Astrocyte (in vitro differentiated cells and primary cell): ENCODE measurements at regions not wholly inside any gene's neighbourhood (a gene's known extent, or its start where the extent isn't known, plus 50 kb on each side); places are given as distances from the start of the nearest gene placed in this dataset.
A peak's percentile ranks its signal among the peaks of the same experiment; 100 is the strongest.

Experiments
- DNase-seq: peaks from one replicate; pipeline ENCODE4 v3.0.0-alpha.2; 2010; ENCODE audit warnings: low read depth
- FAIRE-seq: peaks from 2 replicates; lab custom pipeline; 2011; peaks lifted over from hg19 to GRCh38; lab: Jason Lieb, UNC
- H2AFZ ChIP-seq: 2 replicates; pipeline ENCODE4 v1.6.0; 2012; ENCODE audit warnings: low read depth, low read length, inconsistent platforms
- H3K27ac ChIP-seq: 2 replicates; pipeline ENCODE4 v1.5.1; 2011; ENCODE audit warnings: low read depth, low read length, inconsistent platforms
- H3K27me3 ChIP-seq: 2 replicates; pipeline ENCODE4 v1.6.0; 2011; ENCODE audit warnings: low read length, inconsistent platforms; ENCODE audit not compliant: insufficient read depth
- H3K36me3 ChIP-seq: 2 replicates; pipeline ENCODE4 v1.5.1; 2011; ENCODE audit warnings: low read length, inconsistent platforms; ENCODE audit not compliant: insufficient read depth
- H3K4me1 ChIP-seq: 2 replicates; pipeline ENCODE4 v1.5.1; 2011; ENCODE audit warnings: low read length, inconsistent platforms; ENCODE audit not compliant: insufficient read depth
- H3K4me2 ChIP-seq: 2 replicates; pipeline ENCODE4 v1.6.0; 2012; ENCODE audit warnings: low read length, inconsistent platforms
- H3K4me3 ChIP-seq: 2 replicates; pipeline ENCODE4 v1.5.1; 2011; ENCODE audit warnings: low read depth, mild to moderate bottlenecking, low read length, inconsistent platforms; ENCODE audit not compliant: insufficient read depth
- H3K79me2 ChIP-seq: 2 replicates; pipeline ENCODE4 v1.6.0; 2012; ENCODE audit warnings: mild to moderate bottlenecking, low read length, inconsistent platforms; ENCODE audit not compliant: insufficient read depth
- H3K9ac ChIP-seq: 2 replicates; pipeline ENCODE4 v1.6.0; 2012; ENCODE audit warnings: mild to moderate bottlenecking, low read length, inconsistent platforms
- H3K9me3 ChIP-seq: 2 replicates; pipeline ENCODE4 v1.5.1; 2012; ENCODE audit warnings: low read depth, mild to moderate bottlenecking, low read length, inconsistent platforms; ENCODE audit not compliant: insufficient read depth
- H4K20me1 ChIP-seq: 2 replicates; pipeline ENCODE4 v1.6.0; 2012; ENCODE audit warnings: low read length, inconsistent platforms; ENCODE audit not compliant: insufficient read depth
- H3K27ac Mint-ChIP-seq: one replicate; pipeline ENCODE4 v1.8.0; 2021; ENCODE audit warnings: mild to moderate bottlenecking, mixed read lengths; ENCODE audit not compliant: unreplicated experiment
- H3K27me3 Mint-ChIP-seq: one replicate; pipeline ENCODE4 v1.8.0; 2021; ENCODE audit warnings: low read depth, mixed read lengths; ENCODE audit not compliant: unreplicated experiment
- H3K36me3 Mint-ChIP-seq: one replicate; pipeline ENCODE4 v1.8.0; 2021; ENCODE audit warnings: low read depth, mixed read lengths; ENCODE audit not compliant: unreplicated experiment
- H3K4me1 Mint-ChIP-seq: one replicate; pipeline ENCODE4 v1.8.0; 2021; ENCODE audit warnings: low read depth, mixed read lengths; ENCODE audit not compliant: unreplicated experiment
- H3K4me3 Mint-ChIP-seq: one replicate; pipeline ENCODE4 v1.8.0; 2021; ENCODE audit warnings: mild to moderate bottlenecking, moderate library complexity, mixed read lengths; ENCODE audit not compliant: unreplicated experiment
- H3K9me3 Mint-ChIP-seq: one replicate; pipeline ENCODE4 v1.8.0; 2021; ENCODE audit warnings: mild to moderate bottlenecking, mixed read lengths; ENCODE audit not compliant: unreplicated experiment
- CTCF ChIP-seq: IDR thresholded peaks from 2 replicates; pipeline ENCODE4 v1.5.1; 2011; ENCODE audit warnings: low read depth, mild to moderate bottlenecking, inconsistent platforms, low read length, moderate library complexity; ENCODE audit not compliant: insufficient read depth
- EZH2 ChIP-seq: IDR thresholded peaks from 2 replicates; pipeline ENCODE4 v1.6.1; 2012; ENCODE audit warnings: mild to moderate bottlenecking, low read length, inconsistent platforms; ENCODE audit not compliant: insufficient read depth

DNA sequence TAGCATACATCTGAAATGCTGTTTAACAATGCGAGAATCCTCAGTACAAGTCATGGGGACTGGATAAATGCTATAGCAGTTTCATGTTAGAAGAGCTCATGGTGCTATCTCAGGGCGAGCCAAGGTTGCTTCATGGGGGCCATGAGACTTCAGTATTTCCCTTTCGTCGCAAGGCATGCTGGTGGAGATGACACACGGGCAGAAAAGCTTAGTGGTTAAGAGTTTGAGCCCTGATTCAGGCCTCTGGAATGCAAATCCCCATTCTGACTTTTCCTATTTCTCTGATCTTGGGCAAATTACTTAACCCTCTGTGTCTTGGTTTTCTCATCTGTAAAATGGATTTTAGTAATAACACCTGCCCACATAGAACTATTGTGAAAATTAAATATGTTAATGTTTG lies 57.4 kb upstream of the EPHA4 start:
- H3K4me1 ChIP-seq = no peaks in the 10 kb centered on the region
- peak overlapping the region; percentile 0 for H3K4me2 ChIP-seq
- no peaks in the 10 kb centered on the region for H3K9me3 ChIP-seq
- no peak overlapping the region for H3K27ac Mint-ChIP-seq
- H3K4me1 Mint-ChIP-seq = peaks cover 8% of the 10 kb centered on the region
- TF ChIP-seq CTCF (no peak), EZH2 (no peak)
- H3K4me3 ChIP-seq = no peak overlapping the region
- peak overlapping the region; percentile 6 for H2AFZ ChIP-seq
- no peaks in the 10 kb centered on the region for H3K36me3 ChIP-seq
- no peak for FAIRE-seq
- DNase-seq = peak; percentile 88
- no peak overlapping the region for H3K9ac ChIP-seq
- no peak overlapping the region for H3K27ac ChIP-seq
- no peaks in the 10 kb centered on the region for H3K9me3 Mint-ChIP-seq
- no peaks in the 10 kb centered on the region for H3K27me3 Mint-ChIP-seq
- no peak overlapping the region for H3K4me3 Mint-ChIP-seq
- no peaks in the 10 kb centered on the region for H3K27me3 ChIP-seq
- no peaks in the 10 kb centered on the region for H3K79me2 ChIP-seq
- no peaks in the 10 kb centered on the region for H4K20me1 ChIP-seq
- H3K36me3 Mint-ChIP-seq = no peaks in the 10 kb centered on the region

- Mint-ChIP-seq H3K27me3 (no peaks in the 10 kb centered on the region), H3K4me3 (no peak overlapping the region), H3K36me3 (no peaks in the 10 kb centered on the region), H3K4me1 (no peaks in the 10 kb centered on the region), H3K27ac (no peak overlapping the region), H3K9me3 (no peaks in the 10 kb centered on the region)
- Histone ChIP-seq H4K20me1 (no peaks in the 10 kb centered on the region), H3K9me3 (no peaks in the 10 kb centered on the region), H3K4me3 (no peak overlapping the region), H3K9ac (no peak overlapping the region), H3K79me2 (no peaks in the 10 kb centered on the region), H3K27me3 (no peaks in the 10 kb centered on the region), H3K4me2 (no peak overlapping the region), H3K27ac (no peak overlapping the region), H3K36me3 (no peaks in the 10 kb centered on the region), H3K4me1 (no peaks in the 10 kb centered on the region), H2AFZ (no peak overlapping the region)
- FAIRE-seq (no peak), DNase-seq (no peak)
- TF ChIP-seq EZH2 (no peak), CTCF (no peak)
Observed at GRCh38 chr2:221624475-221624874, 52.4 kb upstream of the EPHA4 start.
